ENCODE measurements at regions not wholly inside any gene's neighbourhood (a gene's known extent, or its start where the extent isn't known, plus 50 kb on each side); places are given as distances from the start of the nearest gene placed in this dataset.

DNA sequence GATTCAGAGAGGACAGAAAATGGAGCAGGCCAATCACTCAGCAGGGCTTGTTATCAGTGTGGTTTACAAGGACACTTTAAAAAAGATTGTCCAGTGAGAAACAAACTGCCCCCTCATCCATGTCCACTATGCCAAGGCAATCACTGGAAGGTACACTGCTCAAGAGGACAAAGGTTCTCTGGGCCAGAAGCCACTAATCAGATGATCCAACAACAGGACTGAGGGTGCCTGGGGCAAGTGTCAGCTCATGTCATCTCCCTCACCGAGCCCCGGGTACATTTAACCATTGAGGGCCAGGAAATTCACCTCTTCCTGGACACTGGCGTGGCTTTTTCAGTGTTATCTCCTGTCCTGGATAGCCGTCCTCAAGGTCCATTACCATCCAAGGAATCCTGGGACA, 513.7 kb upstream of the EPHA6 start:
- Mint-ChIP-seq H3K27ac (no peak overlapping the region), H3K4me3 (no peak overlapping the region), H3K27me3 (ENCODE audit: insufficient read depth) (no peaks in the 10 kb centered on the region), H3K36me3 (ENCODE audit: low read depth) (0 out of 2 replicates have a peak, but pooled peaks cover 3% of the 10 kb centered on the region), H3K9me3 (peaks cover 43% of the 10 kb centered on the region), H3K4me1 (ENCODE audit: low read depth) (no peaks in the 10 kb centered on the region)
- TF ChIP-seq CTCF (IDR thresholded peaks at IDR 0.05), result no peak
- DNase-seq, result no peak

DNA sequence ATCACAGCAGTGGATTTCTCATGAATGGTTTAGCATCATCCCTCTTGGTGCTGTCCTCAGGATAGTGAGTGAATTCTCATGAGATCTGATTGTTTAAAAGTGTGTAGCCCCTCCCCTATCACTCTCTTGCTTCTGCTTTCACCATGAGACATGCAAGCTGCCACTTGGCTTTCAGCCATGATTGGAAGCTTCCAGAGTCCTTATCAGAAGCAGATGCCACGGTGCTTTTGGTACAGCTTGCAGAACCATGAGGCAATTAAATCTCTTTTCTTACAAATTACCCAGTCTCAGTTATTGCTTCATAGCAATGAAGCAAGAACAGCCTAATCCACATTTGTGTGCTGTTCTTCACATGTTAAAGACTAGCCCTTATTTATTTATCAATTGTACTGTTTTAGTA, 495.2 kb upstream of the EPHA6 start:
- Mint-ChIP-seq H3K9me3 (peaks cover 44% of the 10 kb centered on the region), H3K4me1 (ENCODE audit: low read depth) (no peaks in the 10 kb centered on the region), H3K36me3 (ENCODE audit: low read depth) (no peaks in the 10 kb centered on the region), H3K27ac (no peak overlapping the region), H3K27me3 (ENCODE audit: insufficient read depth) (peaks cover 4% of the 10 kb centered on the region; the same call in 1 of the 2 replicates), H3K4me3 (no peak overlapping the region)
- DNase-seq, result no peak
- no peak for TF ChIP-seq CTCF (IDR thresholded peaks at IDR 0.05)

GRCh38 chr3:96324087-96324486, 490.3 kb upstream of the EPHA6 start:
- Mint-ChIP-seq H3K27me3 (ENCODE audit: insufficient read depth) (peaks cover 4% of the 10 kb centered on the region; the same call in 1 of the 2 replicates), H3K4me1 (ENCODE audit: low read depth) (no peaks in the 10 kb centered on the region), H3K9me3 (peaks cover 27% of the 10 kb centered on the region), H3K4me3 (no peak overlapping the region), H3K36me3 (ENCODE audit: low read depth) (no peaks in the 10 kb centered on the region), H3K27ac (no peak overlapping the region)
- DNase-seq, result no peak
- no peak for TF ChIP-seq CTCF (IDR thresholded peaks at IDR 0.05)

DNA sequence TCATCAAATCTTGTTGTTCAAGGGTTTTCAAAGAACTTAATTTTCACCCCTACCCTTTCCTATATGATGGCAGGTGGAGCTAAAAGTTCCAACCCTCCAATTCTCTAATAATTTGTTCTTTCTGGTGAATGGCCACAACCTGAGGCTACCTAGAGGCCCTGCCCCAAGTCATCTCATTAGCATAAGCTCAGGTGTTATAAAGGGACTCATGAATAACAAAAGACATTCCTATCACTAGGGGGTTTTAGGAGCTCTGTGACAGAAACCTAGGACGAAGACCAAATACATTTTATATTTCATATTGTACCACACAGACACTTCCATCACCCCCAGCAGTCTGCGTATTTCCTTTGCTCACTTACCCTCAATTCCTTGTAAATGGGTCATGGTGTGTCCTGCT, 483.6 kb upstream of the EPHA6 start:
- H3K27ac Mint-ChIP-seq, result no peak overlapping the region
- no peak for DNase-seq
- no peak overlapping the region for H3K4me3 Mint-ChIP-seq
- no peaks in the 10 kb centered on the region for H3K4me1 Mint-ChIP-seq (ENCODE audit: low read depth)
- no peak for TF ChIP-seq CTCF (IDR thresholded peaks at IDR 0.05)
- no peaks in the 10 kb centered on the region for H3K27me3 Mint-ChIP-seq (ENCODE audit: insufficient read depth)
- H3K9me3 Mint-ChIP-seq, result peaks cover 37% of the 10 kb centered on the region
- no peaks in the 10 kb centered on the region for H3K36me3 Mint-ChIP-seq (ENCODE audit: low read depth)

DNA sequence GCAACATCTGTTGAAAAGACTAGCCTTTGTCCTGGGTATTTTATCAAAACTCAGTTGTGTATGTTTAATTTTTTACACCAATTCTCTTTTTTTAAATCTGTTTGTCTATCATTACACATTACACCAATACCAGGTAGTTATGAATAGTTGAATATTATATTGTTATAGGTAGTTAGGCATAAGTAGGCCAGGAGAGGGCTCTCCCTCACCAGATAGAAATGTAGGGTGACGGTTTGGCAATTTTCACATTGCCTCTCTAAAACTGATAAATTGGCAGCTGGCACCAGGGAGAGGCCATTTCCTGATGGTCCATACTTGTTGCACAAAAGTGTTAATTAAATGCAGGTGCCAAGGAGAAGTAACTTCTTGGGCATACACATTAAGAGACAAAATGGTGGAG, 483.1 kb upstream of the EPHA6 start:
- no peak for TF ChIP-seq CTCF (IDR thresholded peaks at IDR 0.05)
- peaks cover 37% of the 10 kb centered on the region for H3K9me3 Mint-ChIP-seq
- no peaks in the 10 kb centered on the region for H3K27me3 Mint-ChIP-seq (ENCODE audit: insufficient read depth)
- no peak overlapping the region for H3K4me3 Mint-ChIP-seq
- no peaks in the 10 kb centered on the region for H3K36me3 Mint-ChIP-seq (ENCODE audit: low read depth)
- H3K4me1 Mint-ChIP-seq (ENCODE audit: low read depth), result no peaks in the 10 kb centered on the region
- H3K27ac Mint-ChIP-seq, result no peak overlapping the region
- DNase-seq, result no peak

- no peak for DNase-seq
- Mint-ChIP-seq H3K4me3 (no peak overlapping the region), H3K9me3 (peaks cover 54% of the 10 kb centered on the region), H3K4me1 (ENCODE audit: low read depth) (no peaks in the 10 kb centered on the region), H3K36me3 (ENCODE audit: low read depth) (no peaks in the 10 kb centered on the region; the same call in 1 of the 2 replicates), H3K27ac (no peak overlapping the region), H3K27me3 (ENCODE audit: insufficient read depth) (no peaks in the 10 kb centered on the region)
- TF ChIP-seq CTCF (IDR thresholded peaks at IDR 0.05), result no peak
Measured at GRCh38 chr3:96334779-96335178, 479.6 kb upstream of the EPHA6 start.
